Karpas-422 (cell line): ENCODE measurements at regions not wholly inside any gene's neighbourhood (a gene's known extent, or its start where the extent isn't known, plus 50 kb on each side); places are given as distances from the start of the nearest gene placed in this dataset.
"Not testable (repeated sequence)": the region's sequence is repeated elsewhere in the genome, so short reads cannot be mapped to it uniquely, and the experiment has no call there.

Experiments
- DNase-seq: peaks from one replicate; pipeline ENCODE4 v3.0.0-alpha.2; 2015
- H2AFZ ChIP-seq: fragments of 200-600 bp; sonication (generic); 2 replicates; pipeline ENCODE4 v1.6.1; 2014; ENCODE audit warnings: antibody characterized with exemption, low read length, mixed read lengths
- H3K27ac ChIP-seq: fragments of 200-600 bp; sonication (generic); 2 replicates; pipeline ENCODE4 v1.5.1; 2014; ENCODE audit warnings: mild to moderate bottlenecking, low read length, moderate library complexity
- H3K27me3 ChIP-seq: fragments of 200-600 bp; sonication (generic); 2 replicates; pipeline ENCODE4 v1.6.1; 2014; ENCODE audit warnings: low read length, mixed read lengths
- H3K36me3 ChIP-seq: fragments of 200-600 bp; sonication (generic); 2 replicates; pipeline ENCODE4 v1.6.1; 2014; ENCODE audit warnings: low read length, mixed read lengths; ENCODE audit not compliant: insufficient read depth
- H3K4me1 ChIP-seq: fragments of 200-600 bp; sonication (generic); 2 replicates; pipeline ENCODE4 v1.6.1; 2014; ENCODE audit warnings: mild to moderate bottlenecking, low read length, mixed read lengths
- H3K4me2 ChIP-seq: fragments of 200-600 bp; sonication (generic); 2 replicates; pipeline ENCODE4 v1.6.1; 2014; ENCODE audit warnings: low read length, low read depth, mild to moderate bottlenecking; ENCODE audit not compliant: poor library complexity, severe bottlenecking
- H3K4me3 ChIP-seq: fragments of 200-600 bp; sonication (generic); 2 replicates; pipeline ENCODE4 v1.5.1; 2014; ENCODE audit warnings: mild to moderate bottlenecking, antibody characterized with exemption, low read length, mixed read lengths
- H3K79me2 ChIP-seq: fragments of 200-600 bp; sonication (generic); 2 replicates; pipeline ENCODE4 v1.6.1; 2014; ENCODE audit warnings: mild to moderate bottlenecking, low read length, mixed read lengths
- H3K9ac ChIP-seq: fragments of 200-600 bp; sonication (generic); 2 replicates; pipeline ENCODE4 v1.6.0; 2014; ENCODE audit warnings: low read length
- H3K9me2 ChIP-seq: fragments of 200-600 bp; sonication (generic), shearing (Covaris generic); replicated peaks from 2 replicates; pipeline ENCODE4 v1.6.0; 2014; ENCODE audit warnings: mild to moderate bottlenecking, low read length, moderate library complexity; ENCODE audit not compliant: insufficient read depth
- H3K9me3 ChIP-seq: fragments of 300-700, 200-600 bp; sonication (generic); 2 replicates; pipeline ENCODE4 v1.6.1; 2014; ENCODE audit warnings: low read length, mixed read lengths
- H4K20me1 ChIP-seq: fragments of 200-600 bp; sonication (generic); 2 replicates; pipeline ENCODE4 v1.6.1; 2014; ENCODE audit warnings: mild to moderate bottlenecking, antibody characterized with exemption, low read length, low read depth; ENCODE audit not compliant: insufficient read depth

DNA sequence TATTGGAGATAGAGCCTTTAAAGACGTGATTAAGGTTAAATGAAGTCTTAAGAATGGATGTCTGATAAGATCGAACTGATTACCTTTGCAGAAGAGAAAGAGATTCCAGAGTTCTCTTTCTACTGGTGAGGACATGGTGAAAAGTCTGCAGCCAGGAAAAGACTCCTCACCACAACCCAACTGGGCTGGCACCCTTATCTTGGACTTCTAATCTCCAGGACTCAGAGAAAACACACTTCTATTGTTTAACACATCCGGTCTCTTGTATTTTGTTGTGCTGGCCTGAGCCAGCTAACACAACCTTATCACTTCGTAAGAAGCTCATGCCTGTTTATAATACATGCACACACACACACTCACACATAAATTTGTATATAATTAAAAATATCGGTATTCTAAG lies 489.1 kb downstream of the PRDM9 start:
- Histone ChIP-seq H3K9me2 (no peaks in the 10 kb centered on the region), H4K20me1 (no peaks in the 10 kb centered on the region), H3K36me3 (no peaks in the 10 kb centered on the region), H3K9ac (no peak overlapping the region), H3K4me3 (no peak overlapping the region), H3K27me3 (no peaks in the 10 kb centered on the region), H3K79me2 (no peaks in the 10 kb centered on the region), H3K9me3 (no peaks in the 10 kb centered on the region), H3K4me2 (no peak overlapping the region), H3K27ac (no peak overlapping the region), H3K4me1 (no peaks in the 10 kb centered on the region), H2AFZ (no peak overlapping the region)
- DNase-seq: no peak

DNA sequence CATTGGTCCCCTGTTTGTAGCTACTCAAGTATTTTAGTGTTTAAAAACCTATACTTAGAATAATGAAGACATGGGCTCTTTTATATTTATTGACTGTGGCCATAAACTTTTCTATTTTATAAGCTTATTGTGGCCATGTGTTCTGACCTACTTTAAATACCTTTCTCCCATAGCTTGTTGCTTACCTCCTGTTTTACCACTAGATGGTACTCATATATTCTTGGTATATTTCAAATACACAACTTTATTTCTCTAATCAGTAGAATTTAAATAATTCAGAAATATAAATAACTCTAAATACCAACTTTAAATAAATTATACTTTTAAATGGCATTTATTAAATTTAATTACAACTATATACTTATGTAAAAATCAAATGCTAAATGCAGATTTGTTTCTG lies 498.0 kb downstream of the PRDM9 start:
- Histone ChIP-seq H3K36me3 (no peaks in the 10 kb centered on the region), H3K9ac (no peak overlapping the region), H3K9me2 (no peaks in the 10 kb centered on the region), H3K27me3 (no peaks in the 10 kb centered on the region), H4K20me1 (no peaks in the 10 kb centered on the region), H3K4me1 (no peaks in the 10 kb centered on the region), H3K79me2 (no peaks in the 10 kb centered on the region), H3K27ac (no peak overlapping the region), H3K4me2 (no peak overlapping the region), H2AFZ (no peak overlapping the region), H3K9me3 (peaks cover 11% of the 10 kb centered on the region; the same call in 1 of the 2 replicates), H3K4me3 (no peak overlapping the region)
- no peak for DNase-seq

DNA sequence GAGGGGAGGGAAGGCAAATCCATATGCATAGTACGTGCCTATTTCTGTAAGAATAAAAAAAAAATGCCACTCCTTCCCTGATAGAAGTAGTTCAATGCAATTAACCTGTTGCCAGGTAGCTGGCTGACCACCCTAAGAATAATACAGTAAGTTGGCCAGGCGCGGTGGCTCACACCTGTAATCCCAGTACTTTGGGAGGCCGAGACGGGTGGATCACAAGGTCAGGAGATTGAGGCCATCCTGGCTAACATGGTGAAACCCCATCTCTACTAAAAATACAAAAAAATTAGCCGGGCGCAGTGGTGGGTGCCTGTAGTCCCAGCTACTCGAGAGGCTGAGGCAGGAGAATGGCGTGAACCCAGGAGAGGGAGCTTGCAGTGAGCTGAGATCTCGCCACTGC lies 510.3 kb downstream of the PRDM9 start:
- H3K4me2 ChIP-seq, H2AFZ ChIP-seq, H3K4me3 ChIP-seq, H3K9me2 ChIP-seq, H3K4me1 ChIP-seq, H3K9ac ChIP-seq, H3K79me2 ChIP-seq, H4K20me1 ChIP-seq, DNase-seq, H3K27me3 ChIP-seq, H3K36me3 ChIP-seq, H3K27ac ChIP-seq: not testable (repeated sequence)
- H3K9me3 ChIP-seq: peaks cover 21% of the 10 kb centered on the region

DNA sequence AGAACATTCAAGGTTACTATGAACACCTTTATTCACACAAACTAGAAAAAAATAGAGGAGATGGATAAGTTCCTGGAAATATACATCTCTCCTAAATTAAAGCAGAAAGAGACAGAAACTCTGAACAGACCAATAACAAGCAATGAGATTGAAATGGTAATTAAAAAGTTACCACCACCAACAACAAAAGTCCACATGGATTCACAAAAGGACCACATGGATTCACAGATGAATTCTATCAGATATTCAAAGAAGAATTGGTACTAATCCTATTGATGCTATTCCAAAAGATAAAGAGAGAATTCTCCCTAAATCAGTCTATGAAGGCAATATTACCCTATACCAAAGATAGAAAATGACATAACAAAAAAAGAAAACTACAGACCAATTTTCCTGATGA lies 518.9 kb downstream of the PRDM9 start:
- Histone ChIP-seq H3K27me3 (no peaks in the 10 kb centered on the region), H4K20me1 (no peaks in the 10 kb centered on the region), H3K4me3 (no peak overlapping the region), H3K36me3 (no peaks in the 10 kb centered on the region), H3K4me1 (no peaks in the 10 kb centered on the region), H3K9me2 (no peaks in the 10 kb centered on the region), H3K9ac (no peak overlapping the region), H2AFZ (no peak overlapping the region), H3K4me2 (no peak overlapping the region), H3K9me3 (peaks cover 24% of the 10 kb centered on the region), H3K27ac (no peak overlapping the region), H3K79me2 (no peaks in the 10 kb centered on the region)
- no peak for DNase-seq

DNA sequence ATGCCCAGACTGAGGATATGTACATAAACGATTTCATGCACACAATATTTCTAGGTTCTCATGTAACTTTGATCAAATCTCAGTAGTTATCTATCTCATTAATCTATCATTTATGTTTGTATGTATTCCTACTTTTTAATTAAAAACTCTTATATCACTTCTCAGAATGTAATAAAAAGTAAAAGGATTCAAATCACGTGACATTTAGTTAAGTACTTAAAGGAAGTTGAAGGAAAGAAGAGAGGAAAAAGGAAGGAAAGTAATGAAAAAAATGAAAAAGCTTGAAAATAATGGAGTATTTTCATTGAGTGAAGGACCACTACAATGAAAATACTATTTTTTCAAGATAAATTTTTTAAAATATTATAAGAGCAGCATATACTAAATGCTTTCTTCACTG lies 535.3 kb downstream of the PRDM9 start:
- Histone ChIP-seq H3K9me3 (peaks cover 32% of the 10 kb centered on the region), H3K79me2 (no peaks in the 10 kb centered on the region), H3K9ac (no peak overlapping the region), H3K9me2 (no peaks in the 10 kb centered on the region), H4K20me1 (no peaks in the 10 kb centered on the region), H2AFZ (no peak overlapping the region), H3K4me2 (no peak overlapping the region), H3K36me3 (no peaks in the 10 kb centered on the region), H3K4me1 (no peaks in the 10 kb centered on the region), H3K4me3 (no peak overlapping the region), H3K27ac (no peak overlapping the region), H3K27me3 (no peaks in the 10 kb centered on the region)
- DNase-seq: no peak

DNA sequence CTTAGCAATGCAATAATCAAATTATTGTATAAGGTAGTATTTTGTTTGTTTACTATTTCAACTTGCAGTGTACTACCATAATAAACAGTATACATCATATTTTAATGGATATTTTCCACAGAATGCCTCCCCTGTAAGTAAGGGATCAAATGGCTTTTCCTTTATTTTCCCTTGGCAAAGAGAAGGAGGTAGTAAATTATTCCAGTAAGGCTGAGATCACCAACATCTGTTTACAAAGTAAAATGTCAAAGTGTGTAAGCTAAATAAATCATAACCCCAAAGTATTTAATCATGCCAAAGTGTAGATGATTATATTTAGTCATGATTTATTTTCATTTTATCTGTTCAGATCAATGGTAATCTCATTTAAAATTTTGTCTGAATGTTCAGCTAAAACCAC lies 537.6 kb downstream of the PRDM9 start:
- H3K9me2 ChIP-seq: no peaks in the 10 kb centered on the region
- no peaks in the 10 kb centered on the region for H3K27me3 ChIP-seq
- H3K9ac ChIP-seq: no peak overlapping the region
- H3K79me2 ChIP-seq: no peaks in the 10 kb centered on the region
- H3K4me1 ChIP-seq: no peaks in the 10 kb centered on the region
- peaks cover 31% of the 10 kb centered on the region for H3K9me3 ChIP-seq
- H3K27ac ChIP-seq: no peak overlapping the region
- H2AFZ ChIP-seq: no peak overlapping the region
- H3K4me3 ChIP-seq: no peak overlapping the region
- no peaks in the 10 kb centered on the region for H3K36me3 ChIP-seq
- DNase-seq: no peak
- no peaks in the 10 kb centered on the region for H4K20me1 ChIP-seq
- no peak overlapping the region for H3K4me2 ChIP-seq

DNA sequence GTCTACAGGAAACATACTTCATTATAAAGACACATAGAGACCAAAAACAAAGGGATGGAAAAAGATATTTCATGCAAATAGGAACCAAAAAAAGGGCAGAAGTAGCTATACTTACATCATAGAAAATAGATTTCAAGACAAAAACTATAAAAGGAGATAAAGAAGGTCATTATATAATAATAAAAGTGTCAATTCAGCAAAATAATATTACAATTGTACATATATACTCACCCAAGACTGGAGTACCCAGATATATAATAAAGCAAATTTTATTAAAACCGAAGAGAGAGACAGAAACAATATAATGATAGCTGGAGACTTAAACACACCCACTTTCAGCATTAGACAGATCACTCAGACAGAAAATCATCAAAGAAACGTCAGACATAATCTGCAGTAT lies 546.3 kb downstream of the PRDM9 start:
- Histone ChIP-seq H3K79me2 (no peaks in the 10 kb centered on the region), H3K4me1 (no peaks in the 10 kb centered on the region), H3K27ac (no peak overlapping the region)

DNA sequence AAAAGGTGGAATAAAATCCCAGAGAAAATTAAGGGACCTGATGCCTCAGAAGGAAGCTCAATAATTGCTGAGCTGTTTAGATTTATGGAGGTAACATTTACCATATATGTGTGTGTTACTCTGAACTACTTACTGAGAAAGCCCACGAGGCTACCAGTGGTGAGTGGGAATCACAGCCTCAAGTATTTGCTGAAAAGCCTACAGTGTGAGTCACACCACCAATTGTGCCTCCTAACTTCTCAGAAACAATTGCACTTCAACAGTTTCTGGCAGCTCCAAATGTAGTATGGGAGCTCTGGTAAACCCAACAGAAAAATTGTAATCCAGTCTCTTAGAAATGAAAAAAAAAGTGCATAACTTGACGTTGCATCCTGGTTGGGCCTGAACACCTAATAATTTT lies 551.6 kb downstream of the PRDM9 start:
- Histone ChIP-seq H3K36me3 (no peaks in the 10 kb centered on the region), H4K20me1 (no peaks in the 10 kb centered on the region)
- no peak for DNase-seq

More for the DNA sequence above, 546.3 kb downstream of the PRDM9 start:
- H3K4me2 ChIP-seq: no peak overlapping the region
- no peak for DNase-seq
- H3K27me3 ChIP-seq: no peaks in the 10 kb centered on the region
- H3K36me3 ChIP-seq: no peaks in the 10 kb centered on the region
- H3K9me2 ChIP-seq: no peaks in the 10 kb centered on the region
- H2AFZ ChIP-seq: no peak overlapping the region
- H3K4me3 ChIP-seq: no peak overlapping the region
- H4K20me1 ChIP-seq: no peaks in the 10 kb centered on the region
- peaks cover 14% of the 10 kb centered on the region for H3K9me3 ChIP-seq
- H3K9ac ChIP-seq: no peak overlapping the region

DNA sequence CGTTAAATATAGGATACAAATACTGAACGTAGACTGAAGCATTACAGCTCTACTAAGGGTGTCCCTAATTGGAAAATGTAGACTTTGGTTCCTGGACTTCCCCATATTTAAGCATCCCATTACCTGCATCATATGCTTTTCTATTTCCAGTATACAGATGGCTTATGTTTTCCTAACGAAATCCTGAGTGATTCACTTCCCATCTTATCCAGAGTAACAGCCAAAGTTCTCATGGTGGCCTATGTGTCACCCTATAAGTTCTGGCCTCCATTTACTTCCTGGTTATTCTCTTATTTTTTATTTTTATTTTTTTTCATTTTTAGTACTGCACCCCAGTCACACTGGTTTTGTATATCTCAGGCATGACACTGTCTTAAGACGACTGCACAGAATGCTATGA lies 552.3 kb downstream of the PRDM9 start:
- Histone ChIP-seq H3K4me3 (no peak overlapping the region), H3K4me2 (no peak overlapping the region), H3K27ac (no peak overlapping the region), H3K9me3 (peaks cover 11% of the 10 kb centered on the region), H3K36me3 (no peaks in the 10 kb centered on the region), H3K9me2 (no peaks in the 10 kb centered on the region), H3K27me3 (no peaks in the 10 kb centered on the region), H3K4me1 (no peaks in the 10 kb centered on the region), H4K20me1 (no peaks in the 10 kb centered on the region), H3K79me2 (no peaks in the 10 kb centered on the region), H2AFZ (no peak overlapping the region), H3K9ac (no peak overlapping the region)
- no peak for DNase-seq

More for the DNA sequence above, 551.6 kb downstream of the PRDM9 start:
- H3K9me2 ChIP-seq: no peaks in the 10 kb centered on the region
- no peak overlapping the region for H2AFZ ChIP-seq
- no peak overlapping the region for H3K4me3 ChIP-seq
- H3K27me3 ChIP-seq: no peaks in the 10 kb centered on the region
- H3K9ac ChIP-seq: no peak overlapping the region
- no peaks in the 10 kb centered on the region for H3K79me2 ChIP-seq
- no peak overlapping the region for H3K27ac ChIP-seq
- no peaks in the 10 kb centered on the region for H3K4me1 ChIP-seq
- peaks cover 11% of the 10 kb centered on the region for H3K9me3 ChIP-seq
- no peak overlapping the region for H3K4me2 ChIP-seq
